ENCODE measurements at regions not wholly inside any gene's neighbourhood (a gene's known extent, or its start where the extent isn't known, plus 50 kb on each side); places are given as distances from the start of the nearest gene placed in this dataset.

DNA sequence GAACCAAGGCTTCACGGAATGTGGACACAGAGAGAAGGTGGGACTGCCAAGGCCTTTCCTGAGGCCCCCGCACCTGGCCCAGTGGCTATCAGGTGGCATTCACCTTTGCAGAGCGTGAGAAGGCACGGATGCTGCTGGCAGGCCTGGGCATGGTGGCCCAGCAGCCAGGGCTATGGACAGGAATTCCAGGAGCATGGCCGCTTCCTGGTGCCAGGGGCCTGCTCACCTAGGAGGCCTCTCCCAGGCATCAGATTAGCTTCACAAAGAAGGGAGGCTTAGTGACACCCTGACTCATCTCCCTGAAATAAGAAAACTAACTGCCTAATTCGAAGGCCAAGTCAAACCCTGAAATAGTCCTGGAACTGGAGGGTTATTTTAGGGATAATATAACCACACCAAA, 155.8 kb downstream of the TEX29 start:
- no peak for DNase-seq (ENCODE audit: low spot score)

DNA sequence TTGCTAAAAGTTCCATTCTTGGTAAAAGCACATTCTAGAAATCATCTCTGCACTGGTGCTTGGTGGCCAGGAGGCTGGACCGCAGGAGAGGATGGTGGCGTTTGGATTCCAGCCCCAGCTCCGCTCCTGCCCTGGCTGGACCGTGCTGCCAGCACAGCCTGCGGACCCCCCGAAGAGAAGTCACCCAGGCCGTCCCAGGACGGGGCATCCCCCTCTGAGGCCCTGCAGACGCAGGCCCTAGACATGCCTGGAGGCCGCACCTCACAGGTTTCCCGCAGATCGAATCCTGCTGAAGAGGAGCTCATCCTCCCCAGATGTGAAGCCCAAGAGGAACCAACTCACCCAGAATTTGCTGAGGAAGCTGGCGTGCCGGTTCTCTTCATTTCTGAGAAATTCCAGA, 159.0 kb downstream of the TEX29 start:
- DNase-seq (ENCODE audit: low spot score), result no peak

DNA sequence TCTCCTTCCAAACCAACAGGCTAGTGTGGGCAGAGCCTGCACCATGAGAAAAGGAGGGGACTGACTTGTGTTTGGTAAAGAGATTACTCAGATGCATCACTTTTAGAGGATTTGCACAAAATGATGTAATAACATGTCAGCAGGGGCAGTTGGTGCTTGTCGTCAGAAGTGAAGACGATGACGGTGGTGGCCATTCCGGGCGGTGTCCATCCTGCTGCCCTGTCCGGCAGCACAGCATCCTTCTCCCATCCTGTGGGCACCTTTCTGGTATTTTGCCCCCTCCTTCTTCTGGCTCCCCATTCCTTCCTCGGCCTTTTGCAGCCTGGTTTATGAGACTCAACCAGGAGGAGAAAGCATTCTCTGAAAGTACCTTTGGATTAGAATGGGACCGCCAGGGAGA, 160.1 kb downstream of the TEX29 start:
- DNase-seq (ENCODE audit: low spot score), result no peak

DNA sequence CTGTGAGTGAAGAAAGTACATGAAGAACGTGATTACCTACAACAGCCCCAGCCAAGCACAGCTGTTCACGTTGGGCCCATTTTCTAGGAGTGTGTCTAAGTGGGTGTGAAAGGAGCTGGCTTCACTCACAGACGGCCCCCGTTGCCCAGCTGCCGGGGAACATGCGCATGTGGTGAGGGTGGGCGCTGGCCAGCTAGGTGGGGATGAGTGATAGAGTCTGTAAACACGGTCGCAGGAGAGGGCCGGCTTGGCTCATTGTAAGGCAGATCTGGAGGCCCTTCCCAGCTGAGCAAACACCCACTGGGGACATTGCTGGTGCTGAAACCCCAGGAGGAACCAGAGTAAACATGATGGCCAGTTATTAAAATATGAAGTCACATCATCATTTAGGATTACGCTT, 160.5 kb downstream of the TEX29 start:
- no peak for DNase-seq (ENCODE audit: low spot score)

DNA sequence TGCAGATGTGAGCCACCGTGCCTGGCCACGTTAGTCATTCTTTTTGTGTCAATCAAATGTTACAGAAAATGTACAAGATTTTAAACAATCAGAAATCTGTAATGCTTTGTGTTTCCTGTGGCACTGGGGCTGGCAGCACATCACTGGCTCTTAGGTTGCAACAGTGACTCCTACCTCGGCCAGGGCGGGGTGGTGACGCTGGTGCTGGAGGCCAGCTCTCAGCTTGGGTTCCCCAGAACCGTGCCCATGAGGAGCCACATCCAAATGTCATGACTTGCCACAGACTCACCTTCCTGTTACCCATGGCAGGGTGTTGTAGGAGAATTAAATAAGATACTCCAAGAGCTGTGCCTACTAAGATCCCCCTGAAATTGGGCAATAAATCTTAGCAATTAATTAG, 161.7 kb downstream of the TEX29 start:
- no peak for DNase-seq (ENCODE audit: low spot score)

DNA sequence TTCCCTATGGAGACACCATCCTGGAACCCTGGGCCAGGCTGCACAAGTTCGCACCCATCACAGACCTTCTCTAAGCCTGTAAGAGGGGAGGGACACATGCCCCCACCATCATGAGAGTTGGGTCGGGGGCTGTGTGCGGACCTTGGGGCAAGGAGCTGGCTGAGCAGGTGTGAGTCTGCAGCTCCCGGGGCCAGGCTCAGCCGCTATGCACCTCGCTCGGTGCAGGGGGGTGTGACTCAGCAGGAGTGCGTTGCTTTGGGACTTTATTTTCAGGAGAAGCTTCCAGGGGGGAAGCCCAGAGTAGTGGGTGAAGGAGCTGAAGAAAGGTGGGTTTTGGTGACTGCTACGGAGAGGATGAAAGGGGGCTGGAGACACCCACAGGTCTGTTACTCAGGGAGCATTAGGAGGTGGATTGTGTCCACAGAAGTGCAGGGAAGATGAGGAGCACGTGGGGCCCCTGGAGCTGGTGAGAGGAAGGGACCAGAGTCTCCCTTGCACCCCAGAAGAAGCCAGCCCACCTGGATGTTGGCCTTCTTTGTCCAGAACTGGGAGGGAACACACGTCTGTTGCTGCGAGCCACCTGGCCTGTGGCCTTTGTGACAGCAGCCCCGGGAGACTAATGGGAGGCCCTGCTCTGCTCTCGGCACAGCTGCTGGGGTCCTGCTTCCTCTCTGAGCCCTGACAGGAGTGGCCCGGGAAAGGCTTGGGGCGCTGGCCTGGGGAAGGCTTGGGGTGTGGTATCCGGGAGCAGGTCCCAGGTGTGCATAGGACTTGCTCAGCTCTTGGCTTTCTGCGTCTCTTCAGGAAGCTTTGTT, 162.6 kb downstream of the TEX29 start:
- DNase-seq (ENCODE audit: low spot score), result no peak

DNA sequence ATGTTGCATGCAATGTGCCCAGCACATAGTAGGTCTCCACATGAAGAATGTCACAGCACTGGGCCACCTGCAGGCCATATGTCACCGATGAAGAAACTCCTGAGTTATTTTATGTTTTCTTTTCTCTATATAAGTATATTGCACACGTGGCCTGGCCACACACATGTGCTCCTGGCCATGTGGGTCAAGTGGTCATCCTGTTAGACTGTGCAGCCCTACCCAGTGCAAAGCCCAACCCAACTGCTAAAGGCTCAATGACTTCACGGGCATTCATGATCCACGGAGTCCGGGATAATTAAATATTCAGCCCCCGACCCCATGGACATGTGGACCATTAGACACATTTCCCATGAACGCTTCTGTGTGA, 163.2 kb downstream of the TEX29 start:
- DNase-seq (ENCODE audit: low spot score), result no peak

DNA sequence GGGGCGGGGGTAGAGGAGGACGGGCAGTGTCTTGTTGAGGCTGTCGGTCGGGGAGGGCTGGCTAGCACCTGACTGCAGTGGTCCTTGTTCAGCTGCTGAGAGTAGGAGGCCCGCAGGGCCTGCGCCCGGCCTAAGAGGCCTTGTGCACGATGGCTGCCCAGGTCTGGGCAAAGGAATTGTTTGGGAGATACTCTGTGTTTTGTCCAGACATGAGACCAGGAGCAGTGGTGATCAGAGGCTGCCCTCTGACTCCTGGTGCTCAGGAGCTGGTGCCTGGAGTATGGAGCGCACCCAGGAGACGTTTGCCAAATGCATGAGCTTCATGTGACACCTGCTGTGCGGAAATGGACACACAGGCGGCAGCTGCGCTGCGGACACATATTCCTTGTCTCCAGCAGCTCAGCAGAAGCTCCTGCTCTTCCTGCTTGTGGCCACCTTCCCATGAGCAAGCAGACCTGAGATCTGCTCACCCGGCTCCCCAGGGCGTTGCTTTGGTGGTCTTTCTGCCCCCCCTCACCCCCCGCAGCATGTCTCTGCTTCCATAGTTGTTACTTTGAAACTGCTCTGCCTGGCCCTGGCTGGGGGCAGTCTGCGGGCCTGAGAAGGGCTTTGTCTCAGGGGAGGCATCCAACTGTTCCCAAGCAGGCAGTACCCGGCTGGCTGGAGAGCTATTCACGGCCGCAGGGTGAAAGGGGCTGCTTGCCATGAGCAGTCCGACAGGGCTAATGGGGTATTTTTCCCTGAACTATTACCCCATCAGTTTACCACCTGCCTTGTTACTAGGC, 163.9 kb downstream of the TEX29 start:
- DNase-seq (ENCODE audit: low spot score), result no peak

DNA sequence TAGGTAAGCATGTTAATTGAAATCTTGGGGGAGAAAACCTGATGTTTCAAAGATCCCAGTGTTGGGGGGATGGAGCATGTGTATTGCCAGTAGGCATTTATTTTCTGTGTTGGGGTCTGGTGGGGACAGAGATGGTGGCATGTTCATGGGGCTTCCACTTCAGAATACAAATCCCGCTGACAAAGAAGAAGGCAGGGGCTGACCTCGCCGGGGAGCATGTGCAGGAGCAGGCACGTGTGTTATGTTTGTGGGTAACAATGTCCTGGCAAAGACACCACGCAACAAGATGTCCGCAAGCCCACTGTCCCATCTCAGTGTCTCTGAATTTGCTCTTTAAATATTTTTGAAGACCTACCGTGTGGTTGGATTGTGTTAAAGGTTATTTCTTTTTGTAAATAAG, 164.5 kb downstream of the TEX29 start:
- DNase-seq (ENCODE audit: low spot score), result no peak

DNA sequence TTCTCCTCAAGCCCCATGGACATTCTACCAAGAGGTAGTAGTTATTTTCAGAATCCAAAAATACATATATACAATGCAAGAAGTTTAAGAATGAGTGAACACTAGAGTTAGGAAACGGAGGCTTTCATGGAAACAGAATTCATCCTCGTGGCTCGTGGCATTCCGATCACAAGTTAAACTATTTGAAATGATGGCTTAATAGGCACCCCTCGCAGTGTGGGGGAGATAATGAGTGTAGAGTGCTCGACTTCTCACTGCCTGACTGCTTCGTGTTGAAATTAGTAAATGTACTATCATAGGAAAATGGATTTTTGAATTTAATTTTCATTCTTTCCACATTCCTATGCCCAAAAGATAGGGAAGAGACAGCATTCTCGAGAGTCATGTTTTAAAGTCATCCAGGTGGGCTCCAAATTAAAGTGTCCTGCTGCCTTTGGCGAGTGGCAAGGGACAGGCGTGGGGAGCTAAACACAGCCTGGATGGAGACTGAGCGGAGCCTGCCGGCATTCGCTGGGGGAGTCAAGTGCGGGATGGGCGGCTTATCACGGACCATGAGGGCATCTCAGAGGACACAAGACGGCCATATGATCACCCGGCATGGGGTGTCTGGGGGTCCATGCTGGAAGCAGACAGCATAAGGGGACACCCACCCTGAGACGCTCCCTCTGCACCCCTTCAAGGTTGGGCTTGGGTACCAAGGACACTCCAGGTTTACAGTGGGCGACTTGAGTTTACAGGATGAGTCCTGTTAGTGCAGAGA, 165.2 kb downstream of the TEX29 start:
- DNase-seq (ENCODE audit: low spot score), result no peak

DNA sequence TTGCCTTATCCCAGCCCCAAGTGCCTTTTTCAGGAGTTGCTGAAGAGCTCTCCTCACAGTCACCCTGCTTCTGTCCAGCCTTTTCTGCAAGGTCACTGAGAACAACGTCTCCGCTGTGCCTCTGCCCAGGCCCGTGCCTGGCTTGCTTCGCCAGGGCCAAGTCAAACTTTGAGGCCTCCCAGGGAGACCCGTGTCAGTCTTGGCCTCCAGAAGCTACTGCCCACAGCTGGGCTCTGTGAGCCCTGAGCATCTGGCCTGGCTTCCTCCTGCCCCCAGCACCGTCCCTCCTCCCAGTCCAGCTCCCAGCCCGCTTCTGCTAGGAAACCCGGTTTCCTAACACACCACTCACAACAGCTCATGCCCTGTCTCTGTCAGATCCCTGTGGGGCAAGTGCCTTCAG, 165.9 kb downstream of the TEX29 start:
- DNase-seq (ENCODE audit: low spot score), result no peak

DNA sequence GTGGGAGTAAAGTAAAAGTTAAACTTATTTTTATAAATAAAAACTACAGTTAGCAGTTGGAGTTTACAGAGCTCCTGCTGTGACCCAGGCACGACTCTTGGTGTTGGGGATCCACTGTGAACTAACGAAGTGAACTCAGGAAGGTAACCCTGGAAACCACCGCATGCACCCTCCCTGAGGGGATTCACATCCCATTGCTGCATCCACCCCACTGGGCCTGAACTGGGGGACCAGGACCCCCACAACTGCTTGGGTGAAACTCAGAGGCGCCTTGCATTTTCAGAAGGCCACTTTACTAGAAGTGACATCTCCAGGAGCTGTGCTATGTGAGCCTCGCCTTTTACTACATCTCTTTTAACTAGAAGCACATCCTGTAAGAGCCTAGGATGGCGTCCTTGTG, 166.4 kb downstream of the TEX29 start:
- DNase-seq (ENCODE audit: low spot score), result no peak

DNA sequence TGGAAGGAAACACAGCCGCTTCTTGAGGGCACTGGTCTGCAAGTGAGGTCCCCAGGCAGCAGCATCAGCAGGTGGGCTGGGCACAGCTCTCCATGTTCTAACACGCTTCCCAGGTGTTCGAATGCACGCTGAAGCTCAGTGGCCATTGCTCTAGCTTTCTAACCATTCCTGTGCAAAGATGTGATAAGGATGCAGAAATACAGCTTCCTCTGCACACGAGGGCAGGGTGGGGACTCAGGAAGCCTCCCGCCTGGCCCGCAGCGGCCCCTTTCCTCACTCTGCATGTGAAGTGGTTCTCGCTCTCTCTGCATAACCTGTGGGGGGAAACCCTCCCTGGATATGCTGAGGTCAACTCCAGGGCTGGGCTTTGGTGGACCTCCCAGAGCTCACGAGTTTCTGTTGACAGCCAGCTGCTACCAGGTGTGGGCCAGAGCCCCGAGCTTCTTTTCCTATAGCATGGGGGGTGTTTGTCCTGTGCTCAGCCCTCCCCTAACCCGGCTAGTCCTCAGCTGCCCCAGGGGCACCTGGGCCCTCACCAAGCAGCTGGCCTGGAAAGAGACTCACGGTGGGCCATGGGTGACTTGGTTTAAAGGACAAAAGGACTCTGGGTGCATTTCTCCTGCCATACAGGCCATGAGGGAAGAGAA, 168.2 kb downstream of the TEX29 start:
- DNase-seq (ENCODE audit: low spot score), result no peak

DNA sequence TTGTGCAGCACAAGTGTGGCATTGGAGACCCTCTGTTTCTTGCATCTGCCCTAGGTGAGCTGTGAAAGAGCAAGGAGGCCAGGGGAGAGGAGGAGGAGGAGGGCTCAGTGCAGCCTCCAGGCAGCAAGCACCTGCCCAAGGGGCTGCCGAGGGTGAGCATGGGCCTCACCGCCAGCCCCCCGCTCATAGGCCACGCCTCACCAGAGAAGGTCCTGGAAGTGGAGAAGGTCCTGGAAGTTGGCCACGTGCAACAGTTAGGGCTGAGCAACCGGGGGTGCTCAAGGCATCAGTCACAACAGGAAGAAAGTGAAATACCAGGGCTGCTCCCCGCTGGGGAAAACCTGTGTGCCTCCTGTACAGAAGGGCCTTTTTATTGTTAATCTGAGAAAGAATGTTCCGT, 168.9 kb downstream of the TEX29 start:
- no peak for DNase-seq (ENCODE audit: low spot score)

DNA sequence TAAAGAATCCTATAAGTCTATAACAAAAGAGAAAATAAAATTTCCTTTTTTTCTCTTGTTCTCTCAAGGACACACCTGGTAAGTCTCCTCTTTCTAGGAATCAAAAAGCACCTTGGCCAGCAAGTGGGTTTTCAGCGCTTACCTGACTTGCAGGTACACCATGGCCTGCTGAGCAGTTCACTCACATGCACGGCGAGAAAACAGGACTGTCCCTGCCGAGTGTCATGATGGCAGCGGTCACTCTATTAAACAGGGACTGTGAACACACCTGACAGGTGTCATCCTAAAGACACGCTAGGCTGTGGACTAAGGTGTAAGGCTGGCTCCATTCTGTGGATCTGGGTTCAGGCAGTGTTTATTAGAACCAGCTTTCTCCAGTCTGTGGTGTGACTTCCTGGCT, 170.2 kb downstream of the TEX29 start:
- no peak for DNase-seq (ENCODE audit: low spot score)

DNA sequence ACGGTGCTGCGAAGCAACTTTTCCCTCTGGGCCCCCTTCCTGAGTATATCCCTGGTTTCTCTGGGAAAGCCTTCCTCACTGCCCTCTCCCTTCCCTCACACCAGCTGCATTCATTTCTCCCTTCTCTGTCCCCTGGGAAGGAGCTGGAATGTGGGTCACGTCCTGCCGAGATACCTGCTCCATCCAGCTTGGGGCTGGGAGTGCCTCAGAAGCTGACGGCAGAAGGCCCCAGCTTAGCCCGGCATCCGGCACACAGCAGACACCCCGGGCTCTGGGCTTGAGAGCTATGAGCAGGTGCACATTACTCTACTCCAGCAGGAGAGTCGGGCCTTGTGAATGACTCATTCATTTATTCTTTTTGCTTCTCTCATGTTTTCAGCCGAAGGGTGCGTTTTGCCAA, 170.6 kb downstream of the TEX29 start:
- no peak for DNase-seq (ENCODE audit: low spot score)

DNA sequence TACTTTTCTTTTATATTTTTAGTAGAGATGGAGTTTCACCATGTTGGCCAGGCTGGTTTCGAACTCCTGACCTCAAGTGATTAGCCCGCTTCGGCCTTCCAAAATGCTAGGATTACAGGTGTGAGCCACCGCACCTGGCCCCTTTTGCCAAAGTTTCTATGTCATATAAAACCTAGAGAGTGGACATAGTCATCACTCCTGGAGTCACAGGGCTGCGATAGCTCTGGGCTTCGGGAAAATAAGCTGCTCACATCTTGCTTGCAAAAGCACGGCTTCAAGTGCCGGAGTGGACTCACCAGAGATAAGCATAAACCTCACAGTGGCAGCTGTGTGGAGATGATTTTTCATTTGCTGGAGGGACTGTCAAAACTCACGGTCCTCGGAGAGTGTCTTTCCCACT, 171.2 kb downstream of the TEX29 start:
- no peak for DNase-seq (ENCODE audit: low spot score)

DNA sequence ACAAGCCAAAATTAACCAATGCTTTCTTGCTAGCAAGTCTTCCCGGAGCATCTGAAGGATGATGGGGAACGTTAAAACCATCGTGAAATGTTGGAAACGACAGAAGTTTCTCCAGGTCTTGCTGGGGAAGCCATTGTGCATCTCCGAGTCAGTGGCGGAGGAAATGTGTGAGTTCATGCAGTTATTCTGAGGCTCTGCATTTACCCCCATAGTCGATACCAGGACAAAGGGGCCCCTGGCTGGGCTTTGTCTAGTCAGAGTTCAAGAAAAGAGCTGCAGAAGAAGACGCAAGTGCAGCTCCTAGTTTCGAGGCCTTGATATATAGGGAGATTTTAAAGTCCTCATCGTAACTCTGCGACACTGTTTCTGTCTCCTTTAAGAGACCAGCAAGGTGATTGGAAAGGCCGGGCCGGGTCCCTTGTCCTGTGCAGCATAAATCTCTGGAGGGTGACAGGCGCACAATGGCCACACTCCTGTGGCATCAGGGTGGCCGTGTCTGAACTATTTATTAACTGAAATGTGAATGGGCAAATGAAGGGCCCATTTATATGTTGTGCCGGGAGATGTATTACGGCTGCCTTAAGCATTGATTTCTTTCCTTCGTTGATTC, 172.0 kb downstream of the TEX29 start:
- DNase-seq (ENCODE audit: low spot score), result no peak

DNA sequence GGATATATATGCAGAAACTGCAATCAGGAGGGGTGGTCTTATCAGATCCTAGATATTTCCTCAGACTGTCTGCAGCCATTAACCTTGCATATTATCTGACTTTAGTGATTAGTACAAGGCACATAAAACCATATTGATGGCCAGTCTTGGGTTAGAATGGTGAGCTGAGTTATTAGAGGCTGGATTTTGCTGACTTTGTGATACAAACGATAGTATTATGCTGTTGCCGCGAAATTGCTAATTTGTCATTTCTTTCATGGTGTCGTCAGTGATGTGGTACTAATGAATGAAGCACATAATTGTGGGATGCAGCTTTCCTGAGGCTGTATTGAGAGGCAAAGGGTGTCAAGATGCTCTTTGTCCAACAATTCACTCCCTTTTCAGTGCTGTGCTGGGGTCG, 172.5 kb downstream of the TEX29 start:
- no peak for DNase-seq (ENCODE audit: low spot score)

DNA sequence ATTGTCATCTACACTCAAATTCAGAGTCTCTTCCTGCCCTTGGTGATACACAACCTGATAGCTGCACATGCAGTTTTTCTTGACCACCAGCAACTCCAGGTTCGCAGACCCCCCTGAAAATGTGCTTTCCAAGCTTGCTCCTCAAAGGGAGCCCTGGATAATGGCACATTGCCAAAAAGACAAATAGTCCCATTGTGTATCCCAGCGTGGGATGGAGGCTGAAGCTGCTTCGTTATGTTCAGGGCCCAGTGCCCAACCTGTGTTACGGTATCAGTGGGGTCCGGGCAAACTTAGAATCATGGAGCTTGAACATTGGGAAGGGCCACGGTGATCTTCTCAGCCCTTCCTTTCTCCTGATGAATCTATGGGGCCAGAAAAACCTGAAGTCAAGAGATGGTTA, 173.0 kb downstream of the TEX29 start:
- no peak for DNase-seq (ENCODE audit: low spot score)

DNA sequence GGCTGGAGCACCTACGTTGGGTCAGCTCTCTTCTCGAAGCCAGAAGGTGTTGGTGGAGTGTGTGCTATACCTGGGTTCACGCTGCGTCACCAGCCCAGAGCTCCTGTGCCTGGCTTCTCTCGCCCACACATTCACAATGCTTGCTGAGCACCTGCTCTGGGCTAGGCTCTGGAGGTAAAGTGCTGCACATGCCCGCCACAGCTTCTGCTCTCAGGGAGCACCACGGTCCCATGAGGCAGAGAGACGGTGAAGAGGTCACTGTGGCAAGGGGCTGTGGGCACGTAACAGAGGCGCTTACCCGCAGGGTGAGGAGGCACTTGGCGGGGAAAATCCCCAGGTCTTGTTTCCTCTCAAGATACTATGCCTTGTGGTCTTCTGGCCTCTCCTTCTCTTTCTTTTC, 174.2 kb downstream of the TEX29 start:
- DNase-seq (ENCODE audit: low spot score), result no peak
